ES-I3 (cell line): ENCODE measurements at regions not wholly inside any gene's neighbourhood (a gene's known extent, or its start where the extent isn't known, plus 50 kb on each side); places are given as distances from the start of the nearest gene placed in this dataset.

Experiments
- H3K36me3 ChIP-seq: 2 replicates; pipeline ENCODE4 v1.6.1; 2013; ENCODE audit warnings: mild to moderate bottlenecking, low read length, control low read depth, moderate library complexity; ENCODE audit not compliant: insufficient read depth
- H3K4me1 ChIP-seq: 2 replicates; pipeline ENCODE4 v1.6.1; 2013; ENCODE audit warnings: mild to moderate bottlenecking, control low read depth, low read length; ENCODE audit not compliant: insufficient read depth
- H3K9ac ChIP-seq: 2 replicates; pipeline ENCODE4 v1.6.1; 2013; ENCODE audit warnings: low read depth, mild to moderate bottlenecking, low read length, moderate library complexity
- H3K9me3 ChIP-seq: 2 replicates; pipeline ENCODE4 v1.6.1; 2013; ENCODE audit warnings: mild to moderate bottlenecking, low read length, moderate library complexity; ENCODE audit not compliant: control insufficient read depth, insufficient read depth

- H3K9ac ChIP-seq = no peak overlapping the region
- H3K9me3 ChIP-seq = no peaks in the 10 kb centered on the region; the same call in 1 of the 2 replicates
- H3K36me3 ChIP-seq = no peaks in the 10 kb centered on the region
- no peaks in the 10 kb centered on the region for H3K4me1 ChIP-seq
Measured at GRCh38 chr17:69972251-69972650, 102.8 kb upstream of the KCNJ16 start.

GRCh38 chr17:69975808-69976207 lies 99.2 kb upstream of the KCNJ16 start:
- no peaks in the 10 kb centered on the region; the same call in 1 of the 2 replicates for H3K9me3 ChIP-seq
- H3K9ac ChIP-seq = no peak overlapping the region
- no peaks in the 10 kb centered on the region for H3K4me1 ChIP-seq
- H3K36me3 ChIP-seq = no peaks in the 10 kb centered on the region

- no peaks in the 10 kb centered on the region for H3K4me1 ChIP-seq
- no peaks in the 10 kb centered on the region; the same call in none of the 2 replicates for H3K9me3 ChIP-seq
- no peaks in the 10 kb centered on the region for H3K36me3 ChIP-seq
- no peak overlapping the region for H3K9ac ChIP-seq
Measured at GRCh38 chr17:69978056-69978646, 96.9 kb upstream of the KCNJ16 start.

- H3K9ac ChIP-seq = no peak overlapping the region
- H3K36me3 ChIP-seq = no peaks in the 10 kb centered on the region
- no peaks in the 10 kb centered on the region for H3K4me1 ChIP-seq
- H3K9me3 ChIP-seq = no peaks in the 10 kb centered on the region; the same call in 1 of the 2 replicates
Measured at GRCh38 chr17:69981441-69981840, 93.6 kb upstream of the KCNJ16 start.

GRCh38 chr17:69995476-69995875 lies 79.5 kb upstream of the KCNJ16 start:
- H3K9ac ChIP-seq = no peak overlapping the region
- peaks cover 6% of the 10 kb centered on the region; the same call in 1 of the 2 replicates for H3K9me3 ChIP-seq
- no peaks in the 10 kb centered on the region for H3K36me3 ChIP-seq
- no peaks in the 10 kb centered on the region for H3K4me1 ChIP-seq

GRCh38 chr17:69997332-69997731 lies 77.7 kb upstream of the KCNJ16 start:
- Histone ChIP-seq H3K9me3 (peaks cover 6% of the 10 kb centered on the region; the same call in 1 of the 2 replicates), H3K4me1 (no peaks in the 10 kb centered on the region), H3K9ac (no peak overlapping the region), H3K36me3 (no peaks in the 10 kb centered on the region)

GRCh38 chr17:69999253-69999652 lies 75.8 kb upstream of the KCNJ16 start:
- Histone ChIP-seq H3K9me3 (peaks cover 6% of the 10 kb centered on the region; the same call in 1 of the 2 replicates), H3K4me1 (no peaks in the 10 kb centered on the region), H3K36me3 (no peaks in the 10 kb centered on the region), H3K9ac (no peak overlapping the region)

- Histone ChIP-seq H3K9ac (no peak overlapping the region), H3K36me3 (no peaks in the 10 kb centered on the region), H3K9me3 (no peaks in the 10 kb centered on the region), H3K4me1 (no peaks in the 10 kb centered on the region)
Measured at GRCh38 chr17:70006159-70006558, 68.9 kb upstream of the KCNJ16 start.

GRCh38 chr17:70011750-70012149 lies 63.3 kb upstream of the KCNJ16 start:
- Histone ChIP-seq H3K9me3 (no peaks in the 10 kb centered on the region), H3K36me3 (no peaks in the 10 kb centered on the region), H3K9ac (no peak overlapping the region), H3K4me1 (no peaks in the 10 kb centered on the region)

GRCh38 chr17:70013911-70014310 lies 61.1 kb upstream of the KCNJ16 start:
- no peaks in the 10 kb centered on the region for H3K36me3 ChIP-seq
- no peaks in the 10 kb centered on the region for H3K9me3 ChIP-seq
- H3K4me1 ChIP-seq = no peaks in the 10 kb centered on the region
- no peak overlapping the region for H3K9ac ChIP-seq

- Histone ChIP-seq H3K4me1 (no peaks in the 10 kb centered on the region), H3K9me3 (no peaks in the 10 kb centered on the region), H3K36me3 (no peaks in the 10 kb centered on the region), H3K9ac (no peak overlapping the region)
Measured at GRCh38 chr17:70017112-70017511, 57.9 kb upstream of the KCNJ16 start.

- Histone ChIP-seq H3K36me3 (no peaks in the 10 kb centered on the region), H3K9ac (no peak overlapping the region), H3K4me1 (no peaks in the 10 kb centered on the region), H3K9me3 (no peaks in the 10 kb centered on the region)
Measured at GRCh38 chr17:70017941-70018340, 57.1 kb upstream of the KCNJ16 start.

- H3K4me1 ChIP-seq = no peaks in the 10 kb centered on the region
- H3K36me3 ChIP-seq = no peaks in the 10 kb centered on the region
- no peak overlapping the region for H3K9ac ChIP-seq
- no peaks in the 10 kb centered on the region for H3K9me3 ChIP-seq
Measured at GRCh38 chr17:70021726-70022125, 53.3 kb upstream of the KCNJ16 start.

- Histone ChIP-seq H3K9ac (no peak overlapping the region), H3K36me3 (no peaks in the 10 kb centered on the region), H3K4me1 (no peaks in the 10 kb centered on the region), H3K9me3 (no peaks in the 10 kb centered on the region)
Measured at GRCh38 chr17:70022175-70022574, 52.9 kb upstream of the KCNJ16 start.

- no peak overlapping the region for H3K9ac ChIP-seq
- no peaks in the 10 kb centered on the region for H3K4me1 ChIP-seq
- H3K9me3 ChIP-seq = no peaks in the 10 kb centered on the region
- no peaks in the 10 kb centered on the region for H3K36me3 ChIP-seq
Measured at GRCh38 chr17:70024253-70024652, 50.8 kb upstream of the KCNJ16 start.
